Panc1 (cell line): ENCODE measurements at regions not wholly inside any gene's neighbourhood (a gene's known extent, or its start where the extent isn't known, plus 50 kb on each side); places are given as distances from the start of the nearest gene placed in this dataset.

ENCODE experiments used
- CTCF ChIP-seq: fragments of 450-650 bp; IDR thresholded peaks from 2 replicates; pipeline ENCODE4 v1.5.1; 2017; ENCODE audit warnings: mild to moderate bottlenecking
- POLR2AphosphoS5 ChIP-seq: IDR thresholded peaks from 2 replicates; pipeline ENCODE4 v1.6.1; 2012; ENCODE audit warnings: mild to moderate bottlenecking, low read depth, low read length, moderate library complexity

DNA sequence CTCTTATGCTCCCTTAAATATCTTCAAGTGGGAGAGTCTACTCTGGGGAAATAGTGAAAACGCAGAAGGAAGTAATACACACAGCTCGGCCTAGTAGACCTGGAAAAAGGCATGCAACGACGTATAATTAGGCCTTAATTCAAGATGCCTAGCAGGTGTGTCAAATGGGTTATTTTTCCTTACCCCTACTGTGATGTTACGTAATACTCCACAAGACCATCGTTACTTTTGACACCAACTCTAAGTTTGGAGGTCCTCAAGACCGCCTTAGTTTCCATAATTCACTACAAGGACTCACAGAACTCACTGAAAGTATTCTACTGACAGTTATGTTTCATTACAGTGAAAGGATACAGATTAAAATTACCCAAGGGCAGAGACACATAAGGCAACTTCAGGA lies 1024.3 kb upstream of the MAP3K7 start:
- no peak for TF ChIP-seq CTCF
- TF ChIP-seq POLR2AphosphoS5, result no peak
